CD4-positive, alpha-beta T cell treated with Interleukin-1 beta for 1 hour (primary cell): ENCODE measurements at regions not wholly inside any gene's neighbourhood (a gene's known extent, or its start where the extent isn't known, plus 50 kb on each side); places are given as distances from the start of the nearest gene placed in this dataset.
A peak's percentile ranks its signal among the peaks of the same experiment; 100 is the strongest.
"Not testable (repeated sequence)": the region's sequence is repeated elsewhere in the genome, so short reads cannot be mapped to it uniquely, and the experiment has no call there.

Source experiments
- DNase-seq, 2 donors: peaks; one replicate each; pipeline ENCODE4 v3.0.0-alpha.2; 2020 to 2022

DNA sequence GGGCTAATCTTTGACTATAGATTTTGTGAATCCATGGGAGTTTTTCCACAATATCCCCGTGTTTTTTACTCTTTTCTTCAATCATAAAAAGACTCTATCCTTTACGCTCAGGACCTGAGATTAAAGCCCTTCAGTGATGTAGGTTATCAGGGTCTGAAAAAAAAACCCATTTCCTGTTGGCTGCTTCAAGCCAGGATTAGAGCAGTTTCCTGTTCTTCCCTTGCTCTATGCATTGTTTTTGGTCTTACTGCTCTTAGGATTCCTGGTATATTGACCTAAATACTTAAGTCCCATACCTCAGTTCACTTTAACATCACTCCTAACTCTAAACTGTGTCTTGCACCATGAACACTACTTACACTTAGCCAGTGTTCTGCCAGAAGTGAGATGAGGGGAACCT, 319.3 kb upstream of the CHD1 start:
- no peak for DNase-seq

DNA sequence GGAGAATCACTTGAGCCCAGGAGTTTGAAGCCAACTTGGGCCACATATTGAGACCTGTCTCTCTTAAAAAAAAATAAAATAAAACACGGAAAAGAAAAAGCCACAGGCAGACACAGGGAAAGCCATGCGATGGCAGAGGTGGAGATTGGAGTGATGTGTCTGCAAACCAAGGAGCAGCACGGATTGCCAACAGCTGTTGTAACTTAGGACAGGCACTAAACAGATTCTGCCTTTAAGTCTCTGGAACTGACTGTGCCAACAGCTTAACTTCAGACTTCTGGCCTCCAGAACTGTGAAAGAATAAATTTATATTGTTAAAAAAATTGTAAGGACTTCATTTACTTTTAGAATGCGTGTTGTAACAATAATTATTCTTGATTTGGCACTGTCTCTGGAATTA, 318.5 kb upstream of the CHD1 start:
- no peak for DNase-seq

- no peak for DNase-seq
These were observed 314.3 kb upstream of the CHD1 start for GRCh38 chr5:99243111-99243510.

GRCh38 chr5:99239826-99240360, 311.1 kb upstream of the CHD1 start:
- no peak for DNase-seq

DNA sequence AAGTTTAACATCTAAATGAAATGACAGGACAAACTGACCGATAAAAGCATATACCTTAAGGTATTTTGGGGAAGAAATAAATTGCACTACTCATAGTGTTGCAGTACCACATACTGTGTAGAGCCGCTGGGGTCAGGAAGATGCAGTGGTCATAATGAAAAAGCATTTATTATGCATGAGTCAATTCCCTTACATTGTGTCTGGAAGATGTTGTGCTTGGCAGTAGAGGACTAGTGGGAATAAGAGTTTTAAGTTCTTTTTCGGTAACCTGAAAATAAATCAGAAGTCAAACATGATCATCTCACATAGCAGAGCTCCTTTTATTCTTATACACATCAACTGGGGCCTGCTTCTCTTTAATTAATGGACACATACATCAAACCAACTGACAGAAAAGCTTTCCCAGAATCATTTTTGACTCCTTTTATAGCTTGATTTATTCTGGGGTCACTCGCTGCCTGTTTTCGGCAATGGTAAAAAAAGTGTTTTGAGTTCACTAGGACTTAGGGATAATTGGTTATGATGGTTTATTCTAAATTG, 262.5 kb upstream of the CHD1 start:
- no peak for DNase-seq

- no peak for DNase-seq
These were observed 258.8 kb upstream of the CHD1 start for GRCh38 chr5:99187611-99188010.

- no peak for DNase-seq
These were observed 250.4 kb upstream of the CHD1 start for GRCh38 chr5:99179206-99179605.

GRCh38 chr5:99177796-99178195, 249.0 kb upstream of the CHD1 start:
- no peak for DNase-seq

DNA sequence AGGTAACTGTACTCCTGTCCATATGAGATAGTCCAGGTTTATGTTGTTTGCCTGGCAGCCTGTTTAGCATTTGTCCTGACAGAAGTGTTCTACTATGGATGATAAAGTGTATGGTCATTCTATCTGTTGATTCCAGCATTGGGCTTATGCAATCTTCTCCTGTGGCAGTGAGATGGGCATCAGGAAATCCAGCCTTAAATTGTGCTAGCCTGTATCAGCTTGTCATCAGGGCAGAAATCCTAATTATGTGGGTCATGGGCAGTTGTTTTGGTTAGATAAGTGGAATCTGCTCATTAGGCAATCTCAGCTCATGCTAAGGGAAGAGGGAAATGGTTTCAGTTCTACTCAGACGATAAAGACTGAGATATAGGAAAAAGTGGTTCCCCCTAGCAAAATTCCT, 247.4 kb upstream of the CHD1 start:
- no peak for DNase-seq

GRCh38 chr5:99169309-99169708, 240.5 kb upstream of the CHD1 start:
- no peak for DNase-seq

- DNase-seq: not testable (repeated sequence)
These were observed 232.7 kb upstream of the CHD1 start for GRCh38 chr5:99161538-99161937.

DNA sequence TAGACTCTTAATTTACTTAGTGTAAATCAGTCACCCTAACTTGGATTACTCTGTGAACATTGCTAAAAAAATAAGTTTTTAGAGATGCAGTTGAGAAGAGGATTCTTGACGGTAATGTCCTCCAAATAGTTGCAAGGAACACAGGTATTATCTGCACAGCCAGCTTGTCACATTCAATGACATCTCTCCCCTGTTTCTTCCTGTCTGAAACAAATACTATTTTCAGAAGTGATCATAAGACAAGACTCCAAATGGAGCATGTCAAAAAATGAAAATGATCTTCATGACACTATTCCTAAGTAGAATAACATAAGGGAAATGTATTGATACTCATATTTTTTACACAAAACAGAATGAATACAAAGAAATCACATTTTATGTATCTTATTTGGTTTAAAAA, 227.9 kb upstream of the CHD1 start:
- no peak for DNase-seq

GRCh38 chr5:99143283-99143795, 214.5 kb upstream of the CHD1 start:
- DNase-seq: not testable (repeated sequence)

GRCh38 chr5:99141534-99142128, 212.8 kb upstream of the CHD1 start:
- DNase-seq: no peak

GRCh38 chr5:99138911-99139310, 210.1 kb upstream of the CHD1 start:
- DNase-seq: no peak

- DNase-seq: no peak
These were observed 205.1 kb upstream of the CHD1 start for GRCh38 chr5:99133921-99134320.

DNA sequence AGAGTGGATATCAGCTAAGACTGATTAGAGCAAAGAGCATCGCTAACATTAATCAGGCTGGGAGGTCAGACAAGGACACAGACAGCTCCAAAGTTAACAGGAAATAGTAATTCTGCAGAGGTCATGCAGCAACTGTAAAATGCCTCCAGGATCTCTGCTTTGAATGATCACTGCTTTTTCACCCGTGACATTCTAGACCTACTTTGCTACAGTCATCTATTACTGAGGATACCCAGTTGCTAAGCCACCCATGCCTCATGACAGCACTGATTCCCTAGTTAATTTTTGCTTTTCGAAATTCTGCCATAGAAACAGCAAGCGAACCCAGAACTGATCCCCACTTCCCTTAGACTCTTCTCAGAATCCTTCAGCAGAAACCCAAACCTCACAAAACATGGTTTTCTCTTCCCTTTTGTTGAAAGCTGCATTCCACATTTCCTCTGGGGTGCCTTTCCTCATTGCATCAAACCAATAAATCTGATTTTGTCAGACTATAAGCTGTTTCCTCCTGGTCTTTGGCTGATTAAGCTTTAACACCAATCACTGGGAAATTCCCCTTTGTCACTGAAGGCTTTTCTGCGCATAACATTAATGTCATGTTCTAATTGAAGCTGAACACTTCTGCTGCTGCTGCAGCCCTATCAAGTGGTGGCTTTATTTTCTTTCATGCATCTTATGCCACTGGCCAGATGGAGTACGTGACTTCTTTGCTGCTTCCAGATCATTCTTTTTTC, 201.1 kb upstream of the CHD1 start:
- DNase-seq: no peak

DNA sequence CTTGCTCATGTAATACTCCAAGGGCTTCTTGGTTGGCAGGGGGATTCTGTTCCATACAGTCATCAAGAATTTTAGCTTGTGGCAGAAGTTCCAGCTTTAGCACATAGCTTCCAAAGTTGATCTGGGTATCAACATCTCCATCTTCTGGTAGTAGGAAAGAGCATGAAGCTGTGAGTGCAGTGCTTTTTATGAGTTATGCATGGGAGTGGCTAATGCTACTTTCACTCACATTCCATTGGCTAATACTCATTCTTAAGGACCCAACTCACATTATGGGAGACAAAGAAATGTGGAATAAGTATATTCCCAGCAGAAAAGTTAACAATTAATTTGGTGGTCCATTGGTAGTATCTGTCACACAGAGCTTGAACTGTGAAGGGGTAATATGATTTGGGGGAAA, 194.2 kb upstream of the CHD1 start:
- no peak for DNase-seq

- no peak for DNase-seq
These were observed 190.5 kb upstream of the CHD1 start for GRCh38 chr5:99119326-99119725.

DNA sequence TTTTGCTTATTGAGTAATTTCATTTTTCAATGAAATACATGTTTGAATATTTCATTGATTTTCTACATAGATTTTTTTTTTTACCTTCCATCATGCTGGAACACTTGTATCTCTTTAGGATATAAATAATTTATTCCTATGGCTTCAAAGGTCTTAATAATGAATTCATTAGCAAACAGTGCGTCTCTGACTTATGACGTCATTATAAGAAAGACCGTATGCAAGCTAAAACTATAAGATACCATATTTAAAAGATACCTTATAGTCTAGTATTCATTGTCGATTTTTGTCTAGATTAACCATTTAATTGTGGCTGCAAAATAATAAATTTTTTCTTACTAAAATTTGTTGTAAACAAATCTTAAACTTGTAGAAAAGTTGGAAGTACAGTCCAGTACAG, 187.7 kb upstream of the CHD1 start:
- DNase-seq: no peak

GRCh38 chr5:99109894-99110293, 181.1 kb upstream of the CHD1 start:
- DNase-seq: no peak

- no peak for DNase-seq
These were observed 176.4 kb upstream of the CHD1 start for GRCh38 chr5:99105216-99105615.

DNA sequence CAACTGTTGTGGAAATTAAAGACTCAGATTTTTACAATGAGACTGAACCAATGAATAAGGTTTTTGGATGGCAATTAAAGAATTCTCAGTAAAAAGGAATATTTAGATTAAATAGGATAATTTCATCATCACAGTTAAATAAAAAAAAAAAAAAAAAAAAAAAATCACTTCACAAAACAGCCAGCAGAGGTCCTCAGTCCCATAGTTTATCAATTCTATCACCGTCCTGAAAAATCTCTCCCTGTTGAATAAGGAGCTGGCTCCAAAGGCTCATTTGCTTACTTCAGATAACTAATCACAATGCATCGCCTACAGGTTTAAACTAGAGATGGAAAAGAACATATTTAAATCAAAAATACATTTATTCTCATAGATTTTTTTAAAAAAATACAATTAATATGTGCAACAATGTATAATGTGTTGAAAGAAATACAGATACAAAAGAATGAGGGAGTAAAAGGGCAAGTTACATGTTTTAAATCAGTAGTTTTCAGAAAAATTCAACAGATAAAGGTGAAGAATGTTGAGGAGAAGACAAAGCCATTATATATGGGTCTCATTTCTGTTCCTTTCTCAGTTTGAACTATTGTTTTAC, 175.8 kb upstream of the CHD1 start:
- DNase-seq: peak in 1 of 2 donors; percentile 11
